Right lobe of liver (tissue), 6 donors: ENCODE measurements at regions not wholly inside any gene's neighbourhood (a gene's known extent, or its start where the extent isn't known, plus 50 kb on each side); places are given as distances from the start of the nearest gene placed in this dataset.

Experiments used
- ATAC-seq, 4 donors: fragments of 200-7000 bp; cut with Tn5 transposase; one replicate each; pipeline ENCODE4 v1.9.1; 2020; ENCODE audit warnings: mild to moderate bottlenecking in 4 of 4, moderate library complexity in 4 of 4
- DNase-seq, 3 donors: peaks; one replicate each; pipeline ENCODE4 v3.0.0-alpha.2; 2020
- H3K27ac ChIP-seq, 3 donors: fragments of 200-600 bp; one replicate each; pipeline ENCODE4 v1.8.0; 2022
- H3K27me3 ChIP-seq, 2 donors: fragments of 200-600 bp; one replicate each; pipeline ENCODE4 v1.8.0; 2022
- H3K36me3 ChIP-seq, 4 donors: fragments of 200-600 bp; sonication (generic) in 1 of 4; one replicate each; pipeline versions ENCODE4 v1.5.1 to v1.8.0; 2017 to 2022; ENCODE audit warnings: control low read depth in 1 of 4
- H3K4me1 ChIP-seq, 4 donors: fragments of 200-600 bp; sonication (generic) in 1 of 4; one replicate each; pipeline versions ENCODE4 v1.5.1 to v1.8.0; 2017 to 2022; ENCODE audit warnings: control low read depth in 1 of 4
- H3K4me3 ChIP-seq, 3 donors: fragments of 200-600 bp; one replicate each; pipeline ENCODE4 v1.8.0; 2022
- H3K9me3 ChIP-seq, 4 donors: fragments of 200-600 bp; sonication (generic) in 1 of 4; one replicate each; pipeline versions ENCODE4 v1.5.1 to v1.8.0; 2017 to 2022; ENCODE audit warnings: control low read depth in 1 of 4
- CTCF ChIP-seq, 4 donors: fragments of 200-600 bp in 3 of 4; fragments of 450-650 bp in 1 of 4; IDR thresholded peaks; one replicate each; pipeline versions ENCODE4 v1.5.1 to v1.8.0; 2016 to 2022; ENCODE audit warnings: antibody characterized with exemption in 4 of 4, mild to moderate bottlenecking in 2 of 4
- POLR2A ChIP-seq: fragments of 450-650 bp; IDR thresholded peaks from one replicate; pipeline ENCODE4 v1.6.1; 2017; ENCODE audit warnings: antibody characterized with exemption, mild to moderate bottlenecking
- WGBS: methylation state at CpG from one replicate; pipeline ENCODE4 v1.1.6; 2018; ENCODE audit warnings: low coverage, low lambda C conversion rate; ENCODE audit not compliant: insufficient coverage; ENCODE audit errors: missing lambda C conversion rate; 5-methylcytosine and 5-hydroxymethylcytosine counted together
- intact Hi-C, 2 donors: fragments of 100-400 bp; cut with DNase I; formaldehyde crosslinking; loops; one replicate each; pipeline versions ENCODE4 v1.11.2 to v1.14.1; 2022
- donor health status: DM: no; HTN: yes; CAD: no.
- donor health status: DM: no; HTN: no; CAD: no.
- donor health status: DM: no; HTN: no; CAD: no.
- donor health status: DM: no; HTN: yes; CAD: no.
- donor health status: DM: no; HTN: yes; CAD: no.

- Histone ChIP-seq H3K27ac (no peak overlapping the region), H3K9me3 (no peaks in the 10 kb centered on the region), H3K4me3 (no peak overlapping the region), H3K27me3 (no peaks in the 10 kb centered on the region), H3K4me1 (no peaks in the 10 kb centered on the region), H3K36me3 (no peaks in the 10 kb centered on the region)
- intact Hi-C loops: no loop called here
- no peak for TF ChIP-seq POLR2A
- TF ChIP-seq CTCF (IDR thresholded peaks at IDR 0.05): no peak
- ATAC-seq: no peak
- DNase-seq: no peak
- 67% methylated on average over 3 of the region's 3 CpGs for WGBS
These were observed 68.0 kb upstream of the KLF7 start for GRCh38 chr2:207233731-207234130.

DNA sequence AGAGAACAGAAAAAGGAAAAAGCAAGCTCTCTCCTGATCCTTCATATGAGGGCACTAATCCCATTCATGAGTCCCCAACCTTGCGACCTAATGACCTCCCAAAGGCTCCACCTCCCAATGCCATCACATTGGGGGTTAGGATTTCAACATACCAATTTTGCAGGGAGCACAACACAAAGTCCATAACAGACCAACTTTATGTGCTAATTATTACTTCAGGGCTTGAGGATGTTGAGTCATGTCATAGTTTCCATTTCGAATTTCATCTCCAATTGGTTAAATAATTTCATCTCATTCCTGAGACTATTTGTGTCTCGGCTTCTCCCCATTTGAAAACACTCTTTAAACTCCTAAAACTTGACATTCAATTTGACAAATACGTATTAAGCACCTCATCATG lies 69.9 kb upstream of the KLF7 start:
- intact Hi-C loops: no loop called here
- H3K4me1 ChIP-seq: no peaks in the 10 kb centered on the region
- no peaks in the 10 kb centered on the region for H3K27me3 ChIP-seq
- no peaks in the 10 kb centered on the region for H3K36me3 ChIP-seq
- H3K9me3 ChIP-seq: no peaks in the 10 kb centered on the region
- H3K27ac ChIP-seq: no peak overlapping the region
- ATAC-seq: no peak
- TF ChIP-seq CTCF (IDR thresholded peaks at IDR 0.05) (no peak), POLR2A (no peak)
- no peak overlapping the region for H3K4me3 ChIP-seq
- 71% methylated on average over 4 of the region's 4 CpGs for WGBS
- no peak for DNase-seq

DNA sequence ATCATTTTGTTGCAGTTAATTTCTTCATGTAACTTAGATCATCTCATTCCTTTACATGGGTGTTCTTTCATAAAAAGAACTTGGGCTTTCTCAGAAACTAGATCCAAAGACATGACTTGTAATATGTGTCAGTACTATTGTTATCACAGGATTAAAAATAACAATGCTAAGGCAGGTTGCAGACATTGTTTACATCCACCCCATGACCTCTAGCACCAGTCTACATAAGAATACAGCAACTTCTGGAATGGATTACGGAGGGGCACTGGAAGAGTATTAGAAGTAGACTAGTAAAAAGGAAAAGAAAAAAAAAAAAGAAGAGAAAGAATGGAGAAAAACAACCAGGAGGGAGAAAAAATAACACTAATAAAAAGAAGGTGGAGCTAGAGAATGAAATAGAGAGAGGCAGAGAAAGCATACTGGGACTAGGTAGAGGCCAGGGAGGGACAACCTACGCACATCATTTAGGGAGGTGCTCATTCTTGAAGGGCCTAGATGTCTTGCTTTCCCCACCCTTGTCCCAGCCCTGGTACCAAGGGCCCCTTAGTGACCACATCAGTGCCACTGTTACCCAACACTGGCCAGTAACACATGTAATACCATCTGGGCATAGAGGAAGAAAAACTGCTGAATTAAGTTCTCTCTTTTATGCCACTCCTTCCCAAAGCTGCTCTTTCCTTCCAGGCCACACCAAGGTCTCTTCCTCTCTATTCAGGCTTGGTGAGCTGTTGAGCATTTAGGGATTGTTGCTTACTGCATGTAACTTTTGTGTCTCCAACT lies 70.6 kb upstream of the KLF7 start:
- intact Hi-C loops: no loop called here

GRCh38 chr2:207238831-207239701 lies 73.3 kb upstream of the KLF7 start:
- no peak overlapping the region for H3K4me3 ChIP-seq
- DNase-seq: no peak

More for the DNA sequence above, 70.6 kb upstream of the KLF7 start:
- H3K4me3 ChIP-seq: no peak overlapping the region
- H3K27ac ChIP-seq: no peak overlapping the region
- no peaks in the 10 kb centered on the region for H3K4me1 ChIP-seq
- TF ChIP-seq POLR2A: no peak
- no peak for TF ChIP-seq CTCF (IDR thresholded peaks at IDR 0.05)
- DNase-seq: no peak
- WGBS: 70% methylated on average over 2 of the region's 2 CpGs
- H3K27me3 ChIP-seq: no peaks in the 10 kb centered on the region
- H3K9me3 ChIP-seq: no peaks in the 10 kb centered on the region
- ATAC-seq: peak; percentile 29 to 51 (median 48)
- H3K36me3 ChIP-seq: no peaks in the 10 kb centered on the region

More at GRCh38 chr2:207238831-207239701, 73.3 kb upstream of the KLF7 start:
- no peaks in the 10 kb centered on the region for H3K36me3 ChIP-seq
- no peak overlapping the region for H3K27ac ChIP-seq
- ATAC-seq: peak; percentile 23 to 62 (median 28)
- TF ChIP-seq CTCF (IDR thresholded peaks at IDR 0.05) (no peak), POLR2A (no peak)
- no peaks in the 10 kb centered on the region for H3K27me3 ChIP-seq
- 50% methylated on average over 6 of the region's 7 CpGs for WGBS
- H3K9me3 ChIP-seq: no peaks in the 10 kb centered on the region
- no peaks in the 10 kb centered on the region for H3K4me1 ChIP-seq
- intact Hi-C loops: no loop called here
